ENCODE measurements at regions not wholly inside any gene's neighbourhood (a gene's known extent, or its start where the extent isn't known, plus 50 kb on each side); places are given as distances from the start of the nearest gene placed in this dataset.

GRCh38 chr13:53206455-53206854 is 177.8 kb downstream of the OLFM4 start:
- no peak for DNase-seq

DNA sequence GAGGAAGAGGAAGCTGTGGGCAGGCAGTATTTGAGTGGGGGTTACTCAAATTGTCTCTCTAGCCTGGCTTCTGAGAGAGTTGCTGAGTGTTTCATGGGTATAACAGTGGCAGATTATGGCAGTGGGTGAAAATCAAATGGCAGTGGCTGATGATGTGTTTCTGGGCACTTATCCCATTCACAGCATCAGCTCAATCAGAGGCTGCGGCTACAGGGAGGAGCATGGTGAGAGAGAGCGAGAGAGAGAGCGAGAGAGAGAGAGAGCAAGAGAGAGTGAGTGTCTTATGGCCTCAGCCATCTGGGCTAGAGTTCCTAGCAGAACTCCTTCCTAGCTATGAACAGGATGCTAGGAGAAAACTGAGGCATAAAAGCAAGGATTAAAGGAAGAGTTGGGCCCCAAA is 178.9 kb downstream of the OLFM4 start:
- no peak for DNase-seq

DNA sequence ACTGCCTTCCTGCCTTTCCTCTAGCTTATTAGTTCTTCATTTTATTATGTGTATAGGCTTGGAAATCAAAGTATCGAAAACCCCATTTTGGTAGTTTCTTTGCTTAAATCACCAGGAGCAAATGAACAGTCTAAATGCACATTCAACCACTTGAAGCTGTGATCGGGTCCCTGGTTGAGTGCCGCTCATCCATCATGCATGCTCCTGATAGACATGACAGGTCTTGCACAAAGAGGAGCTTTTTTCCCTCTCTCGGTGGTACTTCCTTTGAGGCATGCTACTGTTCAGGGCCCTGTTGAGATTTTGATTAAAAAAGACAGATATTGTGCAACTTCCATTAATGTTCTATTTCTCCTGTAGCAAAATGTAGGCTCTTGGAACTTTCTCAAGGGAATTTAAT is 185.8 kb downstream of the OLFM4 start:
- DNase-seq, result no peak

DNA sequence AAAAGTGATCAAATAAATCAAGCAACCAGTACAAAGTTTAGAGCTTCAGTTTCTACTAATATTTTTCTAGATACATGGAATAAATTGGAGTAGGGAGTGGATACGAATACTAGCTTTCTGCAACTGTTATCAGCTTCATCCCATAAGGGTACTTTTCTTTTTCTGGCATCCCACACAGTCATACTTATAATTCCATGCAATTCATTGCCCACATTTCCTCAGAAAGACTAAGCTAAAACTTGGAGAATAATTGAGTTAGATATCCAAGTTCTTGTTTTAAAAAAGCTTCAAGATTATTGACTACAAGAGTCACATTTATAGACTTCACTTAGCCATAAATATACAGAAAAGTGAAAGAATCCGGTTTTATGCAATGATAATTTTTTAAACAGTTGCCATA is 186.9 kb downstream of the OLFM4 start:
- DNase-seq, result no peak

GRCh38 chr13:53216773-53217172 is 188.2 kb downstream of the OLFM4 start:
- DNase-seq, result no peak

GRCh38 chr13:53217194-53217593 is 188.6 kb downstream of the OLFM4 start:
- DNase-seq, result no peak

- no peak for DNase-seq
These were observed 191.4 kb downstream of the OLFM4 start for GRCh38 chr13:53220038-53220437.

DNA sequence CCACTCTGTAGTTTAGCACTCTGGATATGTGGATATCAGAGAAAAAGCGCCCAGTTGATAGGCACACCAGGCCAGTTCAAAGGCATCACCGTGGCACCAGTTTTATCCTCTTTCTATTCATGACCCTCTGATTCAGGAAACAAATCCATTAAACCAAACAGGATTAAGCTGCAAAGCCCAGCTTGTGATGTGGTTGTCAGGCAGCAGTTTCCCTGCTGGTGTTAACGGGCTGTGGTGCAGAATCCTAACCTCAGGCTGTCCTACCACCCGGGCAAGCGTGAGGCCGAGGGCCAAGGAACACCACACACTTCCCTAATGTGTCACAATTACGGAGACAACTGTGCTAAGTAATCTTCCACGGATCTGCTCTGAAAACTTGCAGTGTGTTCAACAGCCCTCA is 209.1 kb downstream of the OLFM4 start:
- DNase-seq, result no peak

- peak; percentile 25 for DNase-seq
These were observed 209.6 kb downstream of the OLFM4 start for GRCh38 chr13:53238261-53238660.

GRCh38 chr13:53240401-53241025 is 211.9 kb downstream of the OLFM4 start:
- DNase-seq, result no peak

GRCh38 chr13:53241891-53242348 is 213.3 kb downstream of the OLFM4 start:
- DNase-seq, result peak; percentile 15

- no peak for DNase-seq
These were observed 220.6 kb downstream of the OLFM4 start for GRCh38 chr13:53249236-53249635.

DNA sequence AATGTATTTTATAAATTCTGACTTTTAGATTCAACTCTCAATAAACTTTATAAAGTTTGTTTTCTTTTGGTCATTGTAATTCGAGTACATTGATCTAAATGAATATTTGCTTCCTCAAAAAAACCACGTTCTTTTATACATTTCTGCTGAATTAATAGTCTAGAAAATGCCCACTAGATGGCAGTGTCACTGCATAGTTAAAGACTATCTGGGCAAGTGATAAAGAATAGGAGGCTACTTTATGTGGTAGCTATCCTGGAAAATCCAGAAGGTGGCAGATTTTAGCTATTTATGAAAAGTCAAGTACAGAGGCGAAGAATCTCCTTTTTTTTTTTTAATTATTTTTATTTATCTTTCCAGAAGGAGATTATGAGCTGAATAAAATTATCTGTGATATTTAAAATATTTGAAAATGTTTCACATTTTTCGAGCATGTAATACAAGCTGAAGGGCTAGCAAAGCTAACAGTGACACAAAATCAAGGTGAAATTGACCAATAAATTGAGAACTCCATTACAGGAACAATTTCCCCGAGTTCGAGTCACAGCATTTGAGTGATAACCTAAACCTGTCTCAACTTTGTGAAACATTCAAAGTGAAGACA is 221.8 kb downstream of the OLFM4 start:
- peak; percentile 52 for DNase-seq

DNA sequence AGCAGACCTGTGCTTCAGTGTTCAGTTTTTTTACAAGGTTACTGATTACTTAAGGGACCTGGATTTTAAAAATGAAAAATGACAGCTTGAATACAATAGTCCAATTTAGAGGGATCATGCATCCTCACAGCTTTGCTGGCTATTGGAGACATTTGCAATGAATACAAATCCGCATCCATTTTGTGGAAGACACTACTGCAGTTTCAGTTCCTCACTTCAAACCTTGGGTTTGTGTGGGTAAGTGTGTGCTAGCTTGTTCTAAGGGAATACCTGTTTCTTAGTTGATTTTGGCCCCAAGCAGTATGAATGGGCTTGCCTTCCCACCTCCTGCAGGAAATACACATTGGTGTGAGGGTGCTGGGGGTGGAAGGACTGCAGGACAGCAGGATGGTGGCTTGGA is 222.4 kb downstream of the OLFM4 start:
- DNase-seq, result no peak

GRCh38 chr13:53254500-53254899 is 225.9 kb downstream of the OLFM4 start:
- no peak for DNase-seq

GRCh38 chr13:53255795-53256194 is 227.2 kb downstream of the OLFM4 start:
- no peak for DNase-seq

- no peak for DNase-seq
These were observed 232.0 kb downstream of the OLFM4 start for GRCh38 chr13:53260594-53260993.

GRCh38 chr13:53264751-53265385 is 236.3 kb downstream of the OLFM4 start:
- no peak for DNase-seq

GRCh38 chr13:53266757-53267156 is 238.1 kb downstream of the OLFM4 start:
- DNase-seq, result no peak

DNA sequence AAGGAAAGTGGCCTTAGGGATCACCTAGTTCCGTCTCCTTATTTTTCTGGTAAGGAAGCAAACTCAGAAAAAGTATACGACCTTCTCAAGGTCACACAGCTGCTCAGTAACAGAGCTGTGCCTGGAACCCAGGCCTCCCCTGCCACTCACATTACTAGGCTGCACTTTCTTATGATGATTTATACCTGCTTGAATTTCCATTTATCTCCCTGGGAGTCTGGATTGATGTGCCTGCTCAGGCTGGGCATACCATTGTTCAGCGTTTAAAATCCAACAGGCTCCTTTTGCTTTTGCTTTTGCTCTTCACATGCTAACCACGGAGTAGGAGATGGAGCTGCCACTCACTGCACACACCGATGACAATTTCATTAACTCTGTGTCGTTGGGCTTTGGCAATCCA is 241.0 kb downstream of the OLFM4 start:
- DNase-seq, result no peak

GRCh38 chr13:53272873-53273272 is 244.3 kb downstream of the OLFM4 start:
- DNase-seq, result no peak

- no peak for DNase-seq
These were observed 247.7 kb downstream of the OLFM4 start for GRCh38 chr13:53276265-53276664.

DNA sequence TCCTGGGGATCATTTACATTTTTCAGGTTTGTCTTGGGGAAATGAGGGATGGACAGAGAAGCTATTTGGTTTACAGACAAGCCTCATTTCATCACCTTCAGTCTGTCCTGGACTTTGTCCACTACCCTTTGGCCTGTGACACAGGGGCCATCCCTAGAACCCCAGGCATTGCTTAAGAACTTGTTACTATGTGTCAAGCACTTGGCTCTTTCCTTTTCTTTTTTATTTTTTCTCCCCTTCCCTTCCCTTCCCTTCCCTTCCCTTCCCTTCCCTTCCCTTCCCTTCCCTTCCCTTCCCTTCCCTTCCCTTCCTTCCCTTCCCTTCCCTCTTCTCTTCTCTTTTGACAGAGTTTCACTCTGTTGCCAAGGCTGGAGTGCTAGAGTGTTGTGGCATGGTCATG is 253.1 kb downstream of the OLFM4 start:
- DNase-seq, result no peak

GRCh38 chr13:53285896-53286430 is 257.4 kb downstream of the OLFM4 start:
- no peak for DNase-seq
